GM18858 (cell line): ENCODE measurements at regions not wholly inside any gene's neighbourhood (a gene's known extent, or its start where the extent isn't known, plus 50 kb on each side); places are given as distances from the start of the nearest gene placed in this dataset.
"Not testable (repeated sequence)": the region's sequence is repeated elsewhere in the genome, so short reads cannot be mapped to it uniquely, and the experiment has no call there.

Experiments
- ATAC-seq: cut with Tn5 transposase; IDR thresholded peaks from one replicate; pipeline ENCODE4 v1.9.1; 2021; ENCODE audit not compliant: unreplicated experiment

GRCh38 chr5:71771191-71771590, 52.1 kb downstream of the CARTPT start:
- ATAC-seq = no peak

DNA sequence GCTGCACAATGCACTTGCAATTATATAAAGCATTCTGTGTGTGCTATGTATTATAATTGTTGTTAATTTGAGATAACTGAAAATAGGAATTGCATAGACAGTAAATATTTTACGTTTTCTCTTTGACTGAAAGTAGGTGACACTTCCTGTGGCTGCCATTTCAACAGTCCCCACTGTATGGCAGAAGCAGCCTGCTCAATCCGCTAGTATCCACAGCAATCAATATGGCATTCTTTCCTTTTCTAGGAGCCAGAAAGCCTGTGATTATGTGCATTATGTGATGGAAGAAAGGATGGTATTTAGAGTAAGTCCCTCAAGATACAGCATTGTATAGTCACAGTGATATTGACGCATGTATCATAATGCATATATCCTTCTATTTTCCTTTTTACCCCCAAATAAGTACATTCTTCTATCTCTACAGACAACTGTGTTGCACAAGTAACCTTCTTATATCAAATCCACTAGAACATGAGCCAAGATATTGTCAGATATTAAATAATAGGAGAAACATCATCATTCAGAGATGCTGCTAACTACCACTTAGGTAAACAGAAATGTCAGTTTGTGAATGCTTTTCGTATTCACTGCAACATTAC, 59.7 kb downstream of the CARTPT start:
- no peak for ATAC-seq

DNA sequence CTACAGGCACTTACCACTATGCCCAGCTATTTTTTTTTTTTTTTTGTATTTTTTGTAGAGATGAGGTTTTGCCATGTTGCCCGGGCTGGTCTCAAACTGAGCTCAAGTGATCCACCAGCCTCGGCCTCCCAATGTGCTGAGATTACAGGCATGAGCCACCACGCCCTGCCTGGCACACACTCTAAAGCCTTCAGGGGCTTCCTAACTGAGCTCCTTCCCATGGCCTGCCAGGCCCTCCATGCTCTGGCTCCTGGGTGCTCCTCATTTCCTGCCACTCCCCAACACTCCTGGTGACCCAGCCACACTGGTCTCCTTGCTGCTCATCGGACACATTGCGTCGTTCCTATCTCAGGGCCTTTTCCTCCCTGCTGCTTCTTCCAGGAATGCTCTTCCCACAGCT, 61.5 kb downstream of the CARTPT start:
- no peak for ATAC-seq

- ATAC-seq = peak; percentile 23
These were observed 63.3 kb downstream of the CARTPT start for GRCh38 chr5:71782393-71782770.

DNA sequence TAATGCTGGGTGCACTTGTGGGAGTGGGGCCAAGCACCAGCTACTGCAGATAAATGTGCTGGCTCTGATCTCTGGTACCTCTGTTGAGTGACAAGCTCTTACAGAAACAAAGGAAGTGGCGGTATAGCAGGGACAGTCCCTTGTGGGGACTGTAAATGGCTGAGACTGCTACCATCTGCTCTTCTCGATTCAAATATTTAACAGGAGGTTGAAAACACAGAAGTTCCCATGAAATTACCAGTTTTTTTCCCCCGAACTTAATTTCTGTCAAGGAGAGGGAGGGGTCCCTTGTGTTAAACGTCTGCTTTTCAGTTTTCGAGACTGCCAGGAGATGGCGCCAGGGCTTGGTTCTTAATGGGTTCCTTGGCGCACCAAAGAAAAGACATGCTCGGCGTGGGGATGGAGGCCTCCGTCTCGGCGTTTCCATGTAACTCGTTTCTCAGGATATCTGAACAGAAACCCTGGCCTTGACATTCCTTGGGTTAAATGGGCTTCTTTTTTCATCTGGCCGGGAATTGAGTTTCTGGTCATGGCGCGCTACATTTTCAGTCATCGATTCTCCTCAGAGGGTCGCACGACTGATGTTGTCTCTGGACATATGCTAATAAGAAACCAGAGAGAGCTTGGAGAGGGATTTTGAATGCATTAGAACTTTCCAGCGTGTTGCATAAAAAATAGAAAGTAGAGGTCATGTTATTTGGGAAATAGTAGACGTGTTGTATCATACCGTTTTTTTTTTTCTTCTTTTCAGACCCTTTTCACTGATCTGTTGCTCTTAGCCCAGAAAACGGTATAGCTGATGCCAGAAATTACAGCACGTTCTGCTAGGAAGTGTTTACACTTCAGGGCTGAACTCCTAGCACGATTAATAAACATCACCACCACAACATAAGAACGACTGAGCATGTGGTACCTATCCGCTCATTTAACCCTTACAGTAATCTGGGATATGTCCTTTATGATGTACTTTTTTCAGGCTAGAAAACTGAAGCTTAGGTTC, 64.0 kb downstream of the CARTPT start:
- ATAC-seq = peak; percentile 99

- ATAC-seq = no peak
These were observed 64.8 kb downstream of the CARTPT start for GRCh38 chr5:71783891-71784290.

DNA sequence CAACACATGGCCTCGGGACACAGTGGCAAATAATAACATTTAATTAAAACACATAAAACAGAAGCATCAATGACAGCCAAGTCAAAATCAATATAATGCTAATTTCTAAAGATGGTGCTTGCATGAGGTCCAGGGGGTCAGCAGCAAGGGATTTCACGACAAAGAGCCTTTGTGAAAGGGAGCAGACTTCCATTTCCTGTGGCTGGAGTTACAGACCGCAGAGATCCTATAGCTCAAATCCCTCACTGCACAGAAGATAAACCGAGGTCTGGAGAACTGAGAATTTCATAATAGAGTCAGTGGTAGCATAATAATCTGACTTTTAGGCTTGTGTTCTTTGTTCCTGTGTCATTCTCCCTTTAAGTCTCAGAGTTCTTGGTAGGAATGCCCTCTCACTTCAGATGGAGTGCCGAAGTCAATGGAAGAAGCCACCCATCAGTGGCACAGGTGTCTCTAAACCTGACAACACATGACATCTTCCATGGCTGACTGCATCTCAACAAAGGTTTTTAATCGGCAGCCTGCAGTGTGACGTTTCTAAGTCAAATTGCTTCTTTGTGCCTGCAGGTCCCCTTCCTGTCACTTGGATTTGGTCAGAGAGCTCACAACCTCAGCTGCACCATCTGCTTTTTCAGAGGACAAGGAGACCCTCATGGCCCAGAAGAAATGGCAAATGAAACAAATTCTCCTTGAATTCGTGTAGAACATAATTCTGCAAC, 67.4 kb downstream of the CARTPT start:
- no peak for ATAC-seq

GRCh38 chr5:71788794-71789193, 69.7 kb downstream of the CARTPT start:
- ATAC-seq = no peak

DNA sequence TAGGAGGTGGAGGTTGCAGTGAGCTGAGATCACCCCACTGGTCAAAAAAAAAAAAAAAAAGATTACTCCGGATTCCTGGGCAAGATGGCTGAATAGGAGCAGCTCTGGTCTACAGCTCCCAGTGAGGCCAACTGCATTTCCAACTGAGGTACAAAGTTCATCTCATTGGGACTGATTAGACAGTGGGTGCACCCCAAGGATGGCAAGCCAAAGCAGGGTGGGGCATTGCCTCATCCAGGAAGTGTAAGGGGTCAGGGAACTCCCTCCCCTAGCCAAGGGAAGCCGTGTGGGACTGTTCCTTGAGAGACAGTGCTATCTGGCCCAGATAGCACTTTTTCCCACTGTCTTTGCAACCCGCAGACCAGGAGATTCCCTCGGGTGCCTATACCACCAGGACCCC, 70.7 kb downstream of the CARTPT start:
- ATAC-seq = no peak

DNA sequence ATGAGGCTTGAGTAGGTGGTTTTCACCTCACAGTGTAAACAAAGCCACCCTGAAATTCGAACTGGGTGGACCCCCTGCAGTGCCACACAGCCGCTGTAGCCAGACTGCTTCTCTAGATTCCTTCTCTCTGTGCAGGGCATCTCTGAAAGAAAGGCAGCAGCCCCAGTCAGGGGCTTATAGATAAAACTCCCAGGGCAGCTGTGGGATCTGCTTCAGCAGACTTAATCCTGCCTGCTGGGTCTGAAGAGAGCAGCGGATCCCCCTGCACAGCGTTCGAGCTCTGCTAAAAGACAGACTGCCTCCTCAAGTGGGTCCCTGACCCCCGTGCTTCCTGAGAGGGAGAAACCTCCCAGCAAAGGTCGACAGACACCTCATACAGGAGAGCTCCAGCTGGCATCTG, 71.4 kb downstream of the CARTPT start:
- ATAC-seq = no peak

GRCh38 chr5:71792041-71792440, 73.0 kb downstream of the CARTPT start:
- not testable (repeated sequence) for ATAC-seq

DNA sequence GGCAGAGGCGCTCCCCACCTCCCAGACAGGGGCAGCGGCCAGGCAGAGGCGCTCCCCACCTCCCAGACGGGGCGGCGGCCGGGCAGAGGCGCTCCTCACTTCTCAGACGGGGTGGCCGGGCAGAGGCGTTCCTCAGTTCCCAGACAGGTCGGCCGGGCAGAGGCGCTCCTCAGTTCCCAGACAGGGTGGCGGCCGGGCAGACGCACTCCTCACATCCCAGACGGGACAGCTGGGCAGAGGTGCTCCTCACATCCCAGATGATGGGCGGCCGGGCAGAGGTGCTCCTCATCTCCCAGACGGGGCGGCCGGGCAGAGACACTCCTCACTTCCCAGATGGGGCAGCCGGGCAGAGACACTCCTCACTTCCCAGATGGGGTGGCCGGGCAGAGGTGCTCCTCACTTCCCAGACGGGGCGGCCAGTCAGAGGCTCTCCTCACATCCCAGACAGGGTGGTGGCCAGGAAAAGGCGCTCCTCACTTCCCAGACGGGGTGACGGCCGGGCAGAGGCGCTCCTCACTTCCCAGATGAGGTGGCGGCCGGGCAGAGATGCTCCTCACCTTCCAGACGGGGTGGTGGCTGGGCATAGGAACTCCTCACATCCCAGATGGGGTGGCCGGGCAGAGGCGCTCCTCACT, 75.1 kb downstream of the CARTPT start:
- ATAC-seq = no peak

DNA sequence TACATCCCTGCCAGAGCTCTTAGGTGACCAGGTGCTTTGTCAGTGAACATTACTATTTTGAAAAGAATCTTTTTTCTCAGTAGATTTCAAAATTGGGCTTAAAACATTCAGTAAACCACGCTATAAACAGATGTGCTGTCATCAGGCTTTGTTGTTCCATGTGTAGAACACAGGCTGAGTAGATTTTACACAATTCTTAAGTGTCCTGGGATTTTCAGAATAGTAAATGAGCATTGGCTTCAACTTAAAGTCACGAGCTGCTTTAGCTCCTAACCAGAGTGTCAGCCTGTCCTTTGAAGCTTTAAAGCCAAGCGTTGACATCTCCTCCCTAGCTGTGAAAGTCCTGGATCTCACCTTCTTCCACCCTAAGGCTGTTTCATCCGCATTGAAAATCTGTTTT, 83.6 kb downstream of the CARTPT start:
- ATAC-seq = no peak

DNA sequence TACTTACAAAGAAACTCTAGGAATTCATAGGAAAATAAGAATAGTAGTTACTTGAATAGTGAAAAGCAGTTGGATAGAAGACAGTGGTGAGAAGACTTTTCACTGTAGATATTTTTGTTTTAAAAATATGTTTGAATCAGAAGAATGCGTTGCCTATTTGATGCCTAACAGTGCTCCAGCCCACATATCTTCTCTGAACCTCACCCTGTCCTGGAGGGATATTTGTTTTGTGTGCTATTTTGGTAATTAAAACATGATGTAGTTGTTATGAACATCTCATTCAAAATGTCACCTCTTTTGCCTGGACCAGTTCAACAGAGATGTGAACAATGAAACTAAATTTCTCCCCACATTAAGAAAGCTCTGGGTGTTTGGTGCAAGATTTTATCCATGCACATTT, 87.6 kb downstream of the CARTPT start:
- ATAC-seq = no peak

DNA sequence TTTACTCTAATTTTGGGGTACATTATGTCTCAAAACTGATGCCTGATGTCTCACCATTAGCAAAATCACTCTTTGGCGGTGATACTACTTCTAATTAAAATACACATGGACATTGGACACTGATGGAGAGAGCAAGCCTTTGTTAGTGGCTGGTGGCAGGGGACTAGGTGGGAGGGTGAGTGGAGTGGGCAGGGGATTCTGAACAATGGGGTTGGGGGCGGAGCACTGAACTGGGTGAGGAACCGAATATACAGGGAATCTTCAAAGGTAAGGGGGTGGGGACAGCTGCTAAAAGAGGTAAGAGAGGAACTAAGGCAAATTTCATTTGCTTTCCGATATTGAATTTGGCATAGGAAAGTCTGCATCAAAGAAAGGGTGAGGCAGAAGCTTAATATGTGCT, 88.8 kb downstream of the CARTPT start:
- ATAC-seq = no peak

DNA sequence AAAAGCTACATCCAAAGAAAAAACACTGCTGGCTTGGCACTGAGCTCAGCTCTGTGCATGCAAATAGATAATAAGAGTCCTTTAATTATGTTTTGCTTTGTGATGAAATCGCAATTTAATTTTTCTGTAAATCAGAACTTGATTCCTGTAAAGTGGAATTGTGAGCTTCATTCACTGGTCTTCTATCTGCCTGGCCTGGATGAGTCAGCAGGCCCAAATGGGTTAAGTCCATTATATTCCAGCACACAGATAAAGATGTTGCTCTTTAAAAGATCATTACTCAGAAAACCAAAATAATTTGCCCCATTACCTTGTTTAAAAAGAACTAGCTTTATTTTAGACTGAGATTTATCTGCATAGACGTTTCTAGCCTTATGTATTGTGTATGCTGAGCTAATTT, 90.4 kb downstream of the CARTPT start:
- ATAC-seq = no peak

- no peak for ATAC-seq
These were observed 90.9 kb downstream of the CARTPT start for GRCh38 chr5:71810023-71810422.

GRCh38 chr5:71810471-71811195, 91.6 kb downstream of the CARTPT start:
- no peak for ATAC-seq

DNA sequence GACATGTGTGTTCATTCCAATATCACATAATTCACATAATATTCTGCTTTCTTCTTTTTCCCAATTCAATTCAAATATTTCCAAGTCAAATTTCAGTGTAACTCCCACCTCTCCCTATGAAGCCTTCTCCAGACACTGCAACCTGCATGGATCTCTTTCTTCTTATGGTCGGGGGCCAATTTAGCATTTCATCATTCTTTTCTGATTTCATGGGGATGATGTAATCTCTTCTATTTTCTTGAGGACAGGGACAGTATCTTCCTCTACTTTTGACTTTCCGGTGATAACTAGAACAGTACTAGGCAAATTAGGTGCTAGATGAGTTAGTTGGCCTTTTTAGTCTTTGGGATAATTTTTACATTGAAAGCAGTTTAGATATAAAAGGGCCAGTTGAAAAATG, 92.7 kb downstream of the CARTPT start:
- ATAC-seq = no peak

DNA sequence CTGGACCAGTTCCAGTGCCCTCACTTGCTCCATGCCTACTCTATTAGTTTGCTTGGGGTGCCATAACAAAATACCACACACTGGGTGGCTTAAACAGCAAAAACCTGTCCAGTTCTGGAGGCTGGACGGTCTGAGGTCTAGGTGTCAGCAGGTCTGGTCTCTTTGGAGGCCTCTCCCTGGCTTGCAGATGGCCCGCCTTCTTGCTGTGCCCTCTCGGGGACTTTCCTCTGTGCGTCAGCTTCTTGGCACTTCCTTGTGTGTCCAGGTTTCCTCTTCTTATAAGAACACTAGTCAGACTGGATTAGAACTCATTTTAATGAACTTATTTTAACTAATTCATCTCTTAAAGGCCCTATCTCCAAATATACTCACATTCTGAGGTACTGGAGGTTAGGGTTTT, 97.2 kb downstream of the CARTPT start:
- ATAC-seq = no peak

- no peak for ATAC-seq
These were observed 98.8 kb downstream of the CARTPT start for GRCh38 chr5:71817891-71818290.
